ENCODE measurements at regions not wholly inside any gene's neighbourhood (a gene's known extent, or its start where the extent isn't known, plus 50 kb on each side); places are given as distances from the start of the nearest gene placed in this dataset.
"Not testable (repeated sequence)": the region's sequence is repeated elsewhere in the genome, so short reads cannot be mapped to it uniquely, and the experiment has no call there.

DNA sequence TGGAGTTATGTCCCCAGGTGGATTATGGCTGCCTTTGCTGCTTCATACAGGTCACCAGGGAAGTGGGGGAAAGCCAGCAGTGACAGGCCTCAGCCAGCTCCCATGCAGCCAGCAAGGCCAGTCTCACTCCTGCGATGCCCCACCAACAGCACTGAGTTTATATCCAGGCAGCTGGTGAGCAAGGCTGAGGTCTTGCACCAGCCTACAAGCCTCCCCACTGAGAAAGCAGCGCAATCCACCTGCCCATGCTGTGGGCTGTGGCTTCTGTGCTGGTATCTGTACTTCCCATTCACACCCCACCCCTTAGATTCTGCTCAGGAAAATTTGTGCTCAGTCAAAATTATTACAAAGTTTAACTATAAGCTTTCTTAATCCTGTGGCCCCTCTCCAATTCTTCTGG, 153.5 kb downstream of the HHIP start:
- DNase-seq = no peak

GRCh38 chr4:144801731-144802130, 155.8 kb downstream of the HHIP start:
- no peak for DNase-seq

DNA sequence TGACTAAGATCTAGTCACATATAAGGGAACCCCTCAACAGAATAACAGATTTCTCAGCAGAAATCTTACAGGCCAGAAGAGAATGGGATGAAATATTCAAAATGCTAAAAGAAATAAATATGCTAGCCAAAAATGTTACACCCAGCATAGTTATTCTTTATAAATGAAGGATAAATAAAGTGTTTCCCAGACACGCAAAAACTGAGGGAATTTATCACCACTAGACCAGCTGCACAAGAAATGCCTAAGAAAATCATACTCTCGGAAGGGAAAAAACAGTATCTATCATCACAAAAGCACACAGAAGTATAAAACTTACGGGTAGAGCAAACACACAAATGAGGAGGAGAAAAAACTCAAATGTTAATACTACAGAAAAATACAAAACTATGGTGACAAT, 162.1 kb downstream of the HHIP start:
- DNase-seq = no peak

GRCh38 chr4:144809056-144809640, 163.2 kb downstream of the HHIP start:
- DNase-seq = no peak

GRCh38 chr4:144816668-144817067, 170.7 kb downstream of the HHIP start:
- DNase-seq = no peak

- DNase-seq = no peak
These were observed 171.1 kb downstream of the HHIP start for GRCh38 chr4:144817081-144817480.

- no peak for DNase-seq
These were observed 172.2 kb downstream of the HHIP start for GRCh38 chr4:144818136-144818535.

DNA sequence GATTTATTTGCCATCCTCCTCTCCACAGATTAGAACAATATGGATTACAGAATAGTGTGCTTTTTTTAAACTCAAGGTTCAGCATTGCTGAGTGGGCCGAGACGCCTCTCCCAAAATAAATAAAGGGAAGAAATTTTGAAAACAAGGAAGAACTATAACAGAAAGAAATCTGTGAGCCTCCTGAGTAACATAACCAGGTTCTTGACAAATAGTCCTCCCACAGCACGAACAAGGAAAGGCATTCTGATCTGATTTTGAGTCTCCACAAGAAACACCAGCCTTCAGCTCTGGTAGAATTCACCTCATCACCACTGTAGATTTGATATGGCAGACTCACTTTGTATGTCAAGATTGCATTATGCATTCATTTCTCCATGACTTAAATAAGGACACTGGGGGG, 173.6 kb downstream of the HHIP start:
- DNase-seq = no peak

DNA sequence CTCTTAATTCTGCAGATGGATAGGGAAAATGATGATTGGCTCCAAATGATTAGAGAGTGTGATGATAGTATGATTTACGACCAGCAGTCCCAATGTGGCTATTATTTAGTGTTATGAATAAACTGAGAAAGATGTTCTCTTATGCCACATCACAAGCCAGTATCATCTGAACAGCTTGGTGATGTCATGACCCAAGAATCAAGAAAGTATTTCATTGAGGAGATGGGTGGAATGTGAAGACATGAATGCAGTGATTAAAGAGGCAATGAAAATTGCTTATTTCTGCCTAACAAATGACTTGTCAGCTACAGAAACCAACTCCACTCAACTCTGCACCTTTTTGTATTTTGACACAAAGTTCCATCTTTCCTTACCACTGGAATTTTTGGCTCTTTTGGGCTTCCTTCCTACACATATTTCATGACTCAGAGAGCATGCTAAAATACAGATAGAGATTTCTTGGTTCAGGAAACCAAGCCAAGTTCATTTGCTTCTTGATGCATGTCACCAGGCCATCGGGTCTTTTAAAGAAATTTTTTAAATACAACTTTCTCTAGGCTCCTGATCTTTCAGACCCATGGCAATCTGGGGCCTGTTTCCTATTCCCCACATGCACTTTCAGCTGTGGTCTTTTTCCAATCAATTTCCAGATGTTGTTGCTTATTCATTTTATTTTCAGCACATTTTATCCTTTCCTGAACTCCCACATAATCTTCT, 174.2 kb downstream of the HHIP start:
- peak; percentile 97 for DNase-seq

DNA sequence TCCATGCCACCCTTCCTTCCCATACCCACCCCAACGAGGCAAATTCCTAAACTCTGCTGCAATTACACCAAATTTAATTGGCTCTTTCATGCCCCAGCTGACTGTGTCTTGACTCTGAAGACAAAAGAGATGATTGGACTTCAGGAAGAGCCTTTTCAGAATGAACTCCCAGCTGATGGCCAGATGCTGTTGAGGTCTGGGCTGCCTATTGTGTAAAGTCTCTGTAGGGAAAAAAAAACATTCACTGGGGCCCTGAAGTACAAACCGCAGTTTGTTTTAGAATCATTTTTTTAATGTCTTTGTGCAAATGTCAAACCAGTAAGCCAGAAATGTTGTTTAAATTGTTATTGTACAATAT, 174.8 kb downstream of the HHIP start:
- peak; percentile 90 for DNase-seq

DNA sequence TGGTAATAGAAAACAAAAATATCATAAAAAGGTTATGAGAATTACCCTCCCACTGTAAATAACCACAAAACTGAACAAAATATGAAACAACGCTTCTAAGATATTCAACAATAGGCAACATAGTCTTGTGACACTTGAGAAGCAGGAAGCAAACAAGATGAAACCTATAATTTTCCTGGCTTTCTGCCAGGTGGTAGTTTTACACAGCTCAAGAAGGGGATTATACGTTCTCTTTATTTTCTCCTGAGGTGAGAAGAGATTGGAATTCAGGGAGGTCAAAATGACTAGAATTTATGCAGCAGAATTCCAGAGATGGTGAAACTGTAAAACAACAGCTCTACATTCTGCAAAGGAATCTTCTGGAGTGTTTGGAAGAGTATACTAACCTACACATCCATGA, 186.0 kb downstream of the HHIP start:
- no peak for DNase-seq

DNA sequence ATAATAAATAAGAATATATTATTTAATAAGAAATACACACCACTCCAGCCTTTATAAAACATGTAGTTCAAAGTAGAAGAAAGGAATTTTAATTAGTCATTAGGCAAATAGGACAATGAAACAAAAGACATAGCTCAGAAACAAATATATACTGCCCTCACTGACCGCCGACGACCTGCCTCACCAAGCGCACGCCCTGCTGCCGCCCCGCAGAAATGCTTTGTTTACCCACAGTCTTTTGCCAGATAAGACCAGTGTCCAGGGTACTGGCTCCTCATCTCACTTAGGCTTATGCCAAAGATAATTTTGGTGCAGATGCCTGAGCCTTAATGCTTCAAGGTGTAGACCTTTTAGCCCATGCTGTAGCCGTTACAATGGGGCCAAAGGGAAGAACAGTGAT, 199.5 kb downstream of the HHIP start:
- DNase-seq = no peak

GRCh38 chr4:144851948-144852347, 206.0 kb downstream of the HHIP start:
- no peak for DNase-seq

DNA sequence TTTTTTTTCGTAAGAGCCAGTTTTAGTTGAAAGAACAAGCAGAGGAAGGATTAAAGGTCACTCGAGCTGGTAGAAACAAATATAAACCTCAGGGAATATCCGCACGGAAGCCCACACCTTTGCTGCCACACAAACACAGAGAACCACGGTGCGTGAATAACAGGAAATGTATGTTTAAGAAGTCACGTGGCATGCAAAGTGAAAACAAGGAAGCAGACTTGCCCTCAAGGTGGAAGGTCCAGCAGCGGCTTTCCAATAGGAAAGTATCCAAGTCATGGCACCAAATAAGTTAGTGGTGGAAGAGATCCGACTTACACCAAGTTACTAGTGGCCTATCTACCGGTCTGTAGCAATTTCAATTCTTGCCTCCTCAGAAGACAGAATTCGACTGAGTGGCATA, 215.5 kb downstream of the HHIP start:
- no peak for DNase-seq

GRCh38 chr4:144862210-144862609, 216.3 kb downstream of the HHIP start:
- no peak for DNase-seq

- DNase-seq = not testable (repeated sequence)
These were observed 218.9 kb downstream of the HHIP start for GRCh38 chr4:144864891-144865290.

DNA sequence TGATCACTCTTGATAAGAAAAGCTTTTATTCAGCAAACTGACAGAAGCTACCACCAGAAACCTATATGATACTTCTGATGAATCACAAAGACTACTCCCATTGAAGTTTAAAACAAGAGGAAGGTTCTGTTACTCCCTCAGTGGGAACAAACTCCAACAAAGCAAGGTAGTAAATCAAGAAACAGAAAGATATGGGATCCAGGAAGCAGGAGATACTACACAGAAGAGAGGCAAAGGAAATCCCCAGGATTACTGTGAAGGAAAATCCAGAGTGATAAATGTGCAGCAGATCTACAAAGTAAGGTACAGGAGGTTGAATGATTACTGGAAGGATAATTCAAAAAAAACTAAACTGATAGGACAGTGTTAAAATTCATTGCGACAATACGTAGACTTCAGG, 222.4 kb downstream of the HHIP start:
- no peak for DNase-seq

DNA sequence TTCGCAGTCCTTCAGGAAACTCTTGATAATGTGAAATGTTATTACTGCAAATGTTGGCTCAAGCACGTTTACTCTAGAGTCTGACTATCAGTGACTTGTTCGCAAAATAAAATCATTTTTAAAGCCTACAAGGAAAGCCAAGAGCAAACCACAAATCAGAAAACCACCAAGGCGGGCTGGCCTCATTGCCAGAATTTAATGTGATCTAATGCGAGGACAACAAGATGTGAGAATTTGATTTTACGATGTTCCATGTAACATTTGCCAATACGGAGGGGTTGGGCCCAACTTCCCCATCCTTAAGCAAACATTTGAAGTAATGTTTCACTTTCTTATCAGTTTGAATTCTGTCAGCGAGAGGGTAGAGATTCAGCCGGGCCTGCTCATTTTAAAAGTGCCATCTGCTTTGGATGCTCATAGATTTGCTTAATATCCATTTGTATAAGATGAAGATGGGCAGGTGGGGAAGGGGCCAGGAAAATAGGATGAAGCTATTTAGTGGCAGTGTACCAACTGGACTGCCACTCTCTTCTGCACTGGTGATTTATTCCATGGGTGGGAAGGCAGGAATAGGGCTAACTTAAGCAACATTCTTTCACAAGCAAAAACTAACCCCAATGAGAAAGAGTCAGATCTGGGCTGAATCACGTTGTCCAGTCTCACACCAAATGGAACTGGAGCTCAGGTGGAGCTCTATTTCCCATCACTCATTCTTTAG, 225.3 kb downstream of the ANAPC10 start:
- no peak for DNase-seq

GRCh38 chr4:144873226-144873990, 224.6 kb downstream of the ANAPC10 start:
- no peak for DNase-seq

- DNase-seq = peak; percentile 57
These were observed 203.4 kb downstream of the ANAPC10 start for GRCh38 chr4:144894573-144894972.

DNA sequence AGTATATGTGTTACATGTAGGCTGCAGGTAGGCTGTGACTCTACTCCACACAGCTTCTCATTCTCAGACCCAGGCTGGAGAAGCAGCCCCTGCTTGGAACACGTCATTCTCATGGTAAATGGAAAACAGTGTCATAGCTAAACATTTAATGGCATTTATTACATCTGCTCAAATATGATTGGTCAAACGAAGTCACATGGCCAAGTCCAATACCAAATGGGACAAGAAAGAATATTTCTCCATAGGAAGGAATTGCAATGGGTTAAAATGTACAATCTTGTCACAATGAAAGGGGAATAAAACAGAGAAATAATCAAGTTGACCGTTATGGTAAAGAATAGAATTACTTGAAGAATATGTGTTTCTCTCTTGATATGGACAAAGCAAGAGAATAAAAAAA, 198.6 kb downstream of the ANAPC10 start:
- no peak for DNase-seq

- DNase-seq = no peak
These were observed 196.9 kb downstream of the ANAPC10 start for GRCh38 chr4:144901141-144901540.

GRCh38 chr4:144902614-144903013, 195.4 kb downstream of the ANAPC10 start:
- no peak for DNase-seq

All from fibroblast of skin of abdomen (primary cell).